ENCODE measurements at regions not wholly inside any gene's neighbourhood (a gene's known extent, or its start where the extent isn't known, plus 50 kb on each side); places are given as distances from the start of the nearest gene placed in this dataset.

- no peak for TF ChIP-seq POLR2A (IDR thresholded peaks at IDR 0.05)
- no peak for TF ChIP-seq CTCF (IDR thresholded peaks at IDR 0.05)
Measured at GRCh38 chr1:198939956-198940355, 301.1 kb downstream of the PTPRC start.
